KMS-11 (cell line): ENCODE measurements at regions not wholly inside any gene's neighbourhood (a gene's known extent, or its start where the extent isn't known, plus 50 kb on each side); places are given as distances from the start of the nearest gene placed in this dataset.

Experiments used
- H2AFZ ChIP-seq: fragments of 200-600 bp; sonication (generic); 2 replicates; pipeline ENCODE4 v1.6.1; 2016; ENCODE audit warnings: antibody characterized with exemption, mixed run types, low read depth
- H3K27ac ChIP-seq: fragments of 200-600 bp; sonication (generic); 2 replicates; pipeline ENCODE4 v1.6.1; 2016; ENCODE audit warnings: mild to moderate bottlenecking, mixed run types
- H3K27me3 ChIP-seq: fragments of 200-600 bp; sonication (generic); 2 replicates; pipeline ENCODE4 v1.6.1; 2017; ENCODE audit warnings: mild to moderate bottlenecking, low read depth, mixed run types, moderate library complexity; ENCODE audit not compliant: insufficient read depth
- H3K36me3 ChIP-seq: fragments of 200-600 bp; sonication (generic); 2 replicates; pipeline ENCODE4 v1.6.1; 2017; ENCODE audit warnings: mild to moderate bottlenecking, mixed run types; ENCODE audit not compliant: insufficient read depth
- H3K4me1 ChIP-seq: fragments of 200-600 bp; sonication (generic); 2 replicates; pipeline ENCODE4 v1.6.1; 2016; ENCODE audit warnings: mild to moderate bottlenecking, low read depth, mixed run types; ENCODE audit not compliant: poor library complexity, severe bottlenecking
- H3K4me2 ChIP-seq: fragments of 200-600 bp; sonication (generic); 2 replicates; pipeline ENCODE4 v1.7.0; 2016; ENCODE audit warnings: mild to moderate bottlenecking, mixed run types
- H3K4me3 ChIP-seq: fragments of 200-600 bp; sonication (generic); IDR thresholded peaks from 2 replicates; pipeline ENCODE4 v1.6.1; 2017; ENCODE audit warnings: low read depth, low read length, mixed read lengths; ENCODE audit not compliant: insufficient read depth
- H3K79me2 ChIP-seq: fragments of 200-600 bp; sonication (generic); 2 replicates; pipeline ENCODE4 v1.6.1; 2016; ENCODE audit warnings: low read depth, mixed run types; ENCODE audit not compliant: insufficient read depth
- H3K9ac ChIP-seq: fragments of 200-600 bp; sonication (generic); 2 replicates; pipeline ENCODE4 v1.6.1; 2016; ENCODE audit warnings: mild to moderate bottlenecking, mixed run types
- H4K20me1 ChIP-seq: fragments of 200-600 bp; sonication (generic); 2 replicates; pipeline ENCODE4 v1.6.1; 2016; ENCODE audit warnings: mild to moderate bottlenecking, mixed run types; ENCODE audit not compliant: insufficient read depth
- CTCF ChIP-seq: fragments of 200-600 bp; sonication (generic); conservative IDR thresholded peaks from 2 replicates; pipeline ENCODE4 v1.6.1; 2017; ENCODE audit warnings: low read depth, mild to moderate bottlenecking, antibody characterized with exemption, low read length, moderate library complexity, mixed read lengths

- Histone ChIP-seq H3K36me3 (no peaks in the 10 kb centered on the region), H3K27me3 (no peaks in the 10 kb centered on the region), H3K4me1 (no peaks in the 10 kb centered on the region), H4K20me1 (no peaks in the 10 kb centered on the region), H3K4me2 (no peak overlapping the region), H3K79me2 (no peaks in the 10 kb centered on the region), H3K9ac (no peak overlapping the region), H3K4me3 (no peak overlapping the region), H2AFZ (no peak overlapping the region), H3K27ac (no peak overlapping the region)
- no peak for TF ChIP-seq CTCF
These were observed 462.0 kb upstream of the RUNX1 start for GRCh38 chr21:35510957-35511695.

- H3K4me3 ChIP-seq, result no peak overlapping the region
- H3K27ac ChIP-seq, result no peak overlapping the region
- no peak overlapping the region for H2AFZ ChIP-seq
- no peaks in the 10 kb centered on the region for H3K27me3 ChIP-seq
- H3K4me2 ChIP-seq, result no peak overlapping the region
- H3K9ac ChIP-seq, result no peak overlapping the region
- H3K79me2 ChIP-seq, result no peaks in the 10 kb centered on the region
- no peak for TF ChIP-seq CTCF
- H3K36me3 ChIP-seq, result no peaks in the 10 kb centered on the region
- no peaks in the 10 kb centered on the region for H4K20me1 ChIP-seq
- no peaks in the 10 kb centered on the region for H3K4me1 ChIP-seq
These were observed 461.2 kb upstream of the RUNX1 start for GRCh38 chr21:35510294-35510693.

- no peaks in the 10 kb centered on the region for H4K20me1 ChIP-seq
- H3K9ac ChIP-seq, result no peak overlapping the region
- no peaks in the 10 kb centered on the region for H3K27me3 ChIP-seq
- no peak overlapping the region for H3K27ac ChIP-seq
- H3K4me1 ChIP-seq, result no peaks in the 10 kb centered on the region
- H3K4me3 ChIP-seq, result no peak overlapping the region
- no peak overlapping the region for H2AFZ ChIP-seq
- no peak for TF ChIP-seq CTCF
- H3K36me3 ChIP-seq, result no peaks in the 10 kb centered on the region
- H3K4me2 ChIP-seq, result no peak overlapping the region
- no peaks in the 10 kb centered on the region for H3K79me2 ChIP-seq
These were observed 460.1 kb upstream of the RUNX1 start for GRCh38 chr21:35509001-35509704.

- Histone ChIP-seq H3K4me1 (no peaks in the 10 kb centered on the region), H3K79me2 (no peaks in the 10 kb centered on the region), H3K4me3 (no peak overlapping the region), H4K20me1 (no peaks in the 10 kb centered on the region), H3K36me3 (no peaks in the 10 kb centered on the region), H3K27ac (no peak overlapping the region), H3K27me3 (no peaks in the 10 kb centered on the region), H2AFZ (no peak overlapping the region), H3K9ac (no peak overlapping the region), H3K4me2 (no peak overlapping the region)
- no peak for TF ChIP-seq CTCF
These were observed 459.2 kb upstream of the RUNX1 start for GRCh38 chr21:35508139-35508888.
